GM18868 (cell line): ENCODE measurements at regions not wholly inside any gene's neighbourhood (a gene's known extent, or its start where the extent isn't known, plus 50 kb on each side); places are given as distances from the start of the nearest gene placed in this dataset.
A peak's percentile ranks its signal among the peaks of the same experiment; 100 is the strongest.

Source experiments
- ATAC-seq: cut with Tn5 transposase; IDR thresholded peaks from one replicate; pipeline ENCODE4 v1.9.1; 2021; ENCODE audit warnings: mild to moderate bottlenecking, moderate library complexity; ENCODE audit not compliant: unreplicated experiment

- ATAC-seq, result no peak
These were observed 1067.0 kb upstream of the LRRTM3 start for GRCh38 chr10:65858841-65859240.

GRCh38 chr10:65861249-65861648 is 1064.6 kb upstream of the LRRTM3 start:
- peak; percentile 96 for ATAC-seq
